ENCODE measurements at regions not wholly inside any gene's neighbourhood (a gene's known extent, or its start where the extent isn't known, plus 50 kb on each side); places are given as distances from the start of the nearest gene placed in this dataset.

GRCh38 chr11:116557282-116557681 is 215.5 kb downstream of the BUD13 start:
- peak; percentile 27 for DNase-seq (ENCODE audit: low read depth)
- TF ChIP-seq, protein P1, sequence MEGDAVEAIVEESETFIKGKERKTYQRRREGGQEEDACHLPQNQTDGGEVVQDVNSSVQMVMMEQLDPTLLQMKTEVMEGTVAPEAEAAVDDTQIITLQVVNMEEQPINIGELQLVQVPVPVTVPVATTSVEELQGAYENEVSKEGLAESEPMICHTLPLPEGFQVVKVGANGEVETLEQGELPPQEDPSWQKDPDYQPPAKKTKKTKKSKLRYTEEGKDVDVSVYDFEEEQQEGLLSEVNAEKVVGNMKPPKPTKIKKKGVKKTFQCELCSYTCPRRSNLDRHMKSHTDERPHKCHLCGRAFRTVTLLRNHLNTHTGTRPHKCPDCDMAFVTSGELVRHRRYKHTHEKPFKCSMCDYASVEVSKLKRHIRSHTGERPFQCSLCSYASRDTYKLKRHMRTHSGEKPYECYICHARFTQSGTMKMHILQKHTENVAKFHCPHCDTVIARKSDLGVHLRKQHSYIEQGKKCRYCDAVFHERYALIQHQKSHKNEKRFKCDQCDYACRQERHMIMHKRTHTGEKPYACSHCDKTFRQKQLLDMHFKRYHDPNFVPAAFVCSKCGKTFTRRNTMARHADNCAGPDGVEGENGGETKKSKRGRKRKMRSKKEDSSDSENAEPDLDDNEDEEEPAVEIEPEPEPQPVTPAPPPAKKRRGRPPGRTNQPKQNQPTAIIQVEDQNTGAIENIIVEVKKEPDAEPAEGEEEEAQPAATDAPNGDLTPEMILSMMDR (conservative IDR thresholded peaks at IDR 0.05; ENCODE audit: control insufficient read depth, insufficient read depth, low read depth, low read length): no peak
- no peak overlapping the region for H3K4me3 ChIP-seq (ENCODE audit: control insufficient read depth, low read depth, low read length)

GRCh38 chr11:116556483-116556882 is 216.3 kb downstream of the BUD13 start:
- DNase-seq (ENCODE audit: low read depth): no peak
- no peak overlapping the region for H3K4me3 ChIP-seq (ENCODE audit: control insufficient read depth, low read depth, low read length)
- TF ChIP-seq, protein P1 (conservative IDR thresholded peaks at IDR 0.05; ENCODE audit: control insufficient read depth, insufficient read depth, low read depth, low read length): no peak

DNA sequence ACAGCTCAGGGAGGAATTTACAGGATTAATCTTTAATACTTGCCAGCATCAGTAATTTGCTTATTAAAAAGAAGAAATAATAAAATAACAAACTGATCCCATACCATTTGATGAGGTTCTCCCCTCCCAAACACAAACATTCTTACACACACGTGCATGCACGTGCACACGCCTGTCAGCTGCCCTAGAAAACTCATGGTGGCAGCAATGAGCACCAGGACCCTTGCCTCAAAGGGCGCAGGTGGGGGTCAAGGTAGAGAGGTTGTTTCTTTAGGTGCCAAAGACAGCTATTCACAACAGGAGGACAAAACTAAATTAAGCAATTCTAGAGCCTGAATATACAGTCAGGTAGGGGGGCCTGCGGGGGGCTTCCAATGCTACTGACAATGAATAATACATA is 219.3 kb downstream of the BUD13 start:
- no peak for DNase-seq (ENCODE audit: low read depth)
- no peak overlapping the region for H3K4me3 ChIP-seq (ENCODE audit: control insufficient read depth, low read depth, low read length)
- TF ChIP-seq, protein P1 (conservative IDR thresholded peaks at IDR 0.05; ENCODE audit: control insufficient read depth, insufficient read depth, low read depth, low read length): no peak

GRCh38 chr11:116551576-116551975 is 221.2 kb downstream of the BUD13 start:
- no peak overlapping the region for H3K4me3 ChIP-seq (ENCODE audit: control insufficient read depth, low read depth, low read length)
- TF ChIP-seq, protein P1 (conservative IDR thresholded peaks at IDR 0.05; ENCODE audit: control insufficient read depth, insufficient read depth, low read depth, low read length): no peak
- DNase-seq (ENCODE audit: low read depth): no peak

GRCh38 chr11:116548256-116548655 is 224.5 kb downstream of the BUD13 start:
- no peak for DNase-seq (ENCODE audit: low read depth)
- H3K4me3 ChIP-seq (ENCODE audit: control insufficient read depth, low read depth, low read length): no peak overlapping the region
- TF ChIP-seq, protein P1 (conservative IDR thresholded peaks at IDR 0.05; ENCODE audit: control insufficient read depth, insufficient read depth, low read depth, low read length): no peak

GRCh38 chr11:116547571-116547970 is 225.2 kb downstream of the BUD13 start:
- TF ChIP-seq, protein P1 (conservative IDR thresholded peaks at IDR 0.05; ENCODE audit: control insufficient read depth, insufficient read depth, low read depth, low read length): no peak
- H3K4me3 ChIP-seq (ENCODE audit: control insufficient read depth, low read depth, low read length): no peak overlapping the region
- no peak for DNase-seq (ENCODE audit: low read depth)

- no peak overlapping the region for H3K4me3 ChIP-seq (ENCODE audit: control insufficient read depth, low read depth, low read length)
- DNase-seq (ENCODE audit: low read depth): no peak
- TF ChIP-seq, protein P1 (conservative IDR thresholded peaks at IDR 0.05; ENCODE audit: control insufficient read depth, insufficient read depth, low read depth, low read length): no peak
Measured at GRCh38 chr11:116545912-116546311, 226.9 kb downstream of the BUD13 start.

All from fibroblast of mammary gland (primary cell).